HG02588 (cell line): ENCODE measurements at regions not wholly inside any gene's neighbourhood (a gene's known extent, or its start where the extent isn't known, plus 50 kb on each side); places are given as distances from the start of the nearest gene placed in this dataset.
"Not testable (repeated sequence)": the region's sequence is repeated elsewhere in the genome, so short reads cannot be mapped to it uniquely, and the experiment has no call there.

Source experiments
- ATAC-seq: cut with Tn5 transposase; IDR thresholded peaks from one replicate; pipeline ENCODE4 v1.9.1; 2021; ENCODE audit warnings: mild to moderate bottlenecking, moderate library complexity; ENCODE audit not compliant: unreplicated experiment

- no peak for ATAC-seq
These were observed 967.7 kb downstream of the PCDH7 start for GRCh38 chr4:31687717-31688342.

GRCh38 chr4:31692399-31692940 lies 972.3 kb downstream of the PCDH7 start:
- ATAC-seq: no peak

- ATAC-seq: no peak
These were observed 981.1 kb downstream of the PCDH7 start for GRCh38 chr4:31701256-31701655.

- ATAC-seq: no peak
These were observed 982.2 kb downstream of the PCDH7 start for GRCh38 chr4:31702326-31702725.

GRCh38 chr4:31714238-31714637 lies 994.1 kb downstream of the PCDH7 start:
- ATAC-seq: no peak

- ATAC-seq: no peak
These were observed 995.1 kb downstream of the PCDH7 start for GRCh38 chr4:31715302-31715701.

- no peak for ATAC-seq
These were observed 1006.9 kb downstream of the PCDH7 start for GRCh38 chr4:31727030-31727429.

- ATAC-seq: no peak
These were observed 1014.8 kb downstream of the PCDH7 start for GRCh38 chr4:31735004-31735403.

- ATAC-seq: no peak
These were observed 1017.2 kb downstream of the PCDH7 start for GRCh38 chr4:31737419-31737818.

- ATAC-seq: no peak
These were observed 1021.2 kb downstream of the PCDH7 start for GRCh38 chr4:31741326-31741725.

- no peak for ATAC-seq
These were observed 1028.2 kb downstream of the PCDH7 start for GRCh38 chr4:31748382-31748781.

GRCh38 chr4:31750581-31750980 lies 1030.4 kb downstream of the PCDH7 start:
- not testable (repeated sequence) for ATAC-seq

- no peak for ATAC-seq
These were observed 1035.6 kb downstream of the PCDH7 start for GRCh38 chr4:31755751-31756150.

GRCh38 chr4:31768756-31769155 lies 1048.6 kb downstream of the PCDH7 start:
- no peak for ATAC-seq

GRCh38 chr4:31783311-31783710 lies 1063.1 kb downstream of the PCDH7 start:
- no peak for ATAC-seq

- ATAC-seq: no peak
These were observed 1064.4 kb downstream of the PCDH7 start for GRCh38 chr4:31784558-31784957.

- ATAC-seq: no peak
These were observed 1067.5 kb downstream of the PCDH7 start for GRCh38 chr4:31787701-31788100.

- ATAC-seq: no peak
These were observed 1068.5 kb downstream of the PCDH7 start for GRCh38 chr4:31788676-31789075.

GRCh38 chr4:31791666-31792065 lies 1071.5 kb downstream of the PCDH7 start:
- ATAC-seq: no peak

GRCh38 chr4:31793907-31794306 lies 1073.7 kb downstream of the PCDH7 start:
- no peak for ATAC-seq

GRCh38 chr4:31797052-31797451 lies 1076.9 kb downstream of the PCDH7 start:
- ATAC-seq: not testable (repeated sequence)

- ATAC-seq: no peak
These were observed 1083.5 kb downstream of the PCDH7 start for GRCh38 chr4:31803526-31804195.
